HG03060 (cell line): ENCODE measurements at regions not wholly inside any gene's neighbourhood (a gene's known extent, or its start where the extent isn't known, plus 50 kb on each side); places are given as distances from the start of the nearest gene placed in this dataset.
"Not testable (repeated sequence)": the region's sequence is repeated elsewhere in the genome, so short reads cannot be mapped to it uniquely, and the experiment has no call there.

Experiments
- ATAC-seq: cut with Tn5 transposase; IDR thresholded peaks from one replicate; pipeline ENCODE4 v1.9.1; 2021; ENCODE audit warnings: low read depth, moderate number of reproducible peaks; ENCODE audit not compliant: unreplicated experiment

GRCh38 chr6:74733830-74734620 is 471.8 kb downstream of the COL12A1 start:
- no peak for ATAC-seq

DNA sequence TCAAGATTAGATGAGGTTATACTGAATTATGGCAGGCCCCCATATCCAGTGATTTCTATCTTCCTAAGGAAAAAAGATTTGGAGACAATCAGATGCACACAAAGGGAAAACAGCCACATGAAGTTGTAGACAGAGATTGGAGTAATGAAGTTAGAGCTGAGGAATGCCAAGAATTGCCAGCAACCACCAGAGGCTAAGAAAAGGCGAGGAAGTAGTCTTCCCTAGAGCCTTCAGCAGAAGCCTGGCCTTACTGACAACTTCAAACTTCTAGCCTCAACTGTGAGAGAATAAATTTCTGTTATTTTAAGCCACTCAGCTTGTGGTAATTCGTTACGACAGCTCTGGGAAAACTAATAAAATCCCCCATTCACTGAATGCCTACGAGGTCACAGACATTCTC is 473.9 kb downstream of the COL12A1 start:
- no peak for ATAC-seq

- no peak for ATAC-seq
These were observed 474.6 kb downstream of the COL12A1 start for GRCh38 chr6:74731204-74731603.

DNA sequence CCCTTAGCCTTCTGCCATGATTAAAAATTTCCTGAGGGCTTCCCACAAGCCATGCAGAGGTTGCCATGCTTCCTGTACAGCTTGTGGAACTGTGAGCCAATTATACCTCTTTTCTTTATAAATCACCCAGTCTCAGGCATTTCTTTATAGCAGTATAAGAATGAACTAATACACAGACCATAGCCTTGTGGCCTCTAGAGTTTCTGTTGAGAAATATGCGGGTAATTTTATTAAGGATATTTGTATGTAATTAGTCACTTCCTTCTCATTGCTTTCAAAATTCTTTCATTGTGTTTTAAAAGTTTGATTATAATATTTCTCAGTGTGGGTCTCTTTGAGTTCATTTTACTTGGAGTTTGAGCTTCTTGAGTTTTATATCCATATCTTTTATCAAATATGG is 484.9 kb downstream of the COL12A1 start:
- ATAC-seq = no peak

- no peak for ATAC-seq
These were observed 488.3 kb downstream of the COL12A1 start for GRCh38 chr6:74717591-74717990.

GRCh38 chr6:74715355-74716085 is 490.3 kb downstream of the COL12A1 start:
- peak; percentile 47 for ATAC-seq

DNA sequence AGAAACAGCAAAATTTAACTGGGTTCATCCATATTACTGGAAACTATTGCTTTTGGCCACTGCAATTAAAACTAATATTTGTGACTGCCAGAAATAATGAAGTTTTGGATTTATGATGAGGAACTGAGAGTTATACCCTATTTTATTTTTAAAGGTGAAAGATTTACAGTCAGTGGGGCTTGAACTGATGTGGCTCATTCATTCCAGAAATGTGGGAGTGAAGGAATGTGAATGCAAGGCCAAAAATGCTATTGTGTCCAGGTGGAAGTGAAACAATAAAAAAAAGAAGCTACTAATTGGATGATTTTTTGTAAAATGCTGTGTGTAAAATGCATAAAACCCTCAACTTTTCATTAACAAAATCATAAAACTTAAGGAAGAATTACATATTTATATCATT is 491.9 kb downstream of the COL12A1 start:
- no peak for ATAC-seq

DNA sequence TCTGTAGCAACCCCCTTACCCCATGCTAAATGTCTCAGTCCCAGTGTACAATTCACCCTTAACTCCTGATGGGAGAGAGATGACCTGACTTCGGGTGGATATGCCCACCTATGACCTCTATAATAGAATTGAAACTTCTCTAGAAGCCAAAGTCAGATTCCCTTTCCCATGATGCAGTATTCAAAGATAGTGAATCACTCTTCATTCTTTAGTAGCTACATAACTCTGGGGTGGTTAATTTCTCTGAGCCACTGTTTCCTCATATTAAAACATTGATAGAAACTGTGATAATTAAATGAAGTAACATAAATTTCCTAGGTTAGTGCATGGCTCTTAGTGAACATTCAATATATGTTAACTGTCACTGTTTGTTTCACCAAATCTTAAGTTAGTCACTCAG is 500.4 kb downstream of the COL12A1 start:
- no peak for ATAC-seq

GRCh38 chr6:74704540-74704939 is 501.3 kb downstream of the COL12A1 start:
- ATAC-seq = not testable (repeated sequence)

DNA sequence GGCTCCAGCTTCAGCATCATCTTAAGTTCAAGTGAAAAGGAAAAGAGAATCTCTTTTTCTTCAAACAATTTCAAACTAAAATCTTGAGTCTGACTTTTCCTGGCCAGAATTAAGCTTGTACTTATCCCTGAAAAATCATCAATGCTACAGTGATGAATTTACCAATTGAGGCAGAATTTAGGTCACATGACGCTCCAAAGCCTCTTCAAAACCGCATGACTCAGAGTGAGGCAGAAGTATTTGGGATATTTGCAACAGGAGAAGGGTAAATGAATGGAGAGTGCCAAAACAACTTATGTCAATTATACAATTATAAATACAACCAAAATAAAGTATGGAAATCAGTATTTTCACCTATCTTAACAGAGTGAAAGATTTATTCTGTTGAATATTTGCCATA is 515.5 kb downstream of the COL12A1 start:
- no peak for ATAC-seq

DNA sequence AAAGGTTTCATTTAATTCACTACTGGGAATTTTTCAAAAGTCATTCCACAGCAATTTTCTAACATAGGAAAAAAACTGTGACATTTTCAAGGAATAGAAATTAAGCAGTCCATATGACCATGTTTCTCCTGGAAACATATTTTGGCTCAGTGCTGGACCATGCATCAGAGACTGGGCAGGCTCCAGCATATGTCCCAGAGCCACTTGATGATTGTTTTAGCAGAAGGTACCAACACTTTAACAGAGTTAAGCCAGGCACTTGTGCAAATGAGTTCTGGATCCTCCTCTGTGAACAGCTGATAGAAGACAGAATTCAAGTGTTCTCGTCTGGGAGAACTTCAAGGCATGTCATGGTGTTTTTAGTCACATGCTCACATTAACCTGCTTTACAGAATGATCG is 516.3 kb downstream of the COL12A1 start:
- no peak for ATAC-seq

- no peak for ATAC-seq
These were observed 528.4 kb downstream of the COL12A1 start for GRCh38 chr6:74677463-74677862.

DNA sequence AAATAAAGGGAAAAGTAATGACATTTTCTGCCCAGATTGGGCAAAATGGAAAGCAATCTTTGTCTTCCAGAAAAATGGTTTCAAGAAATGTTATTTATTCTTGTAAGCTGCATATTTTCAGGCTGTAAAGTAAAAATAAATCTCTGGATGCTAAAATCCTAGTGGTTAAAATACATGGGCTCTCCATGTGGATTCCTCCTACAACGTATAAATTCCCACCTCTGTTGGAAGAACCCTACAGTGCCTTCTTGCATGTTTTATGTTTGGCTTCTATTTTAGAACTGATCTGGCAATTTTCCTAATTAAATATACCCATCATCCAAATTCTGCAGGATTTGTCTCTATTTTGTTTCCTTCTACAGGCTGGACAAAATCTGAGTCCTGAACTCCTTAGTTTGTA is 528.9 kb downstream of the COL12A1 start:
- no peak for ATAC-seq

DNA sequence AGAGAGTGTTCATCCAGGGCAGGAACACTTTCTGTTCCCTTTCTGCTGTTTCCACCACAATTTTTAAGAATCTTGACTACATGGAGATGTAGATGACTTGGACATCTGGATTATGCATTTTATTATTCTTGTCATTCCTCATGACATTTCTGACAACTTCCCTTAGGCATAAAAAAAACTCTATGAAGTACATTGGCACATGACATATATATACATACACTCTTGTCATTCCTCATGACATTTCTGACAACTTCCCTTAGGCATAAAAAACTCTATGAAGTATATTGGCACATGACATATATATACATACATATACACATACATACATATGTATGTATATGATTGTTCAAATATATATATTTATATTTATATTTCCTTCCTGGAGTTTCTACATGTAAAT is 531.5 kb downstream of the COL12A1 start:
- ATAC-seq = no peak

DNA sequence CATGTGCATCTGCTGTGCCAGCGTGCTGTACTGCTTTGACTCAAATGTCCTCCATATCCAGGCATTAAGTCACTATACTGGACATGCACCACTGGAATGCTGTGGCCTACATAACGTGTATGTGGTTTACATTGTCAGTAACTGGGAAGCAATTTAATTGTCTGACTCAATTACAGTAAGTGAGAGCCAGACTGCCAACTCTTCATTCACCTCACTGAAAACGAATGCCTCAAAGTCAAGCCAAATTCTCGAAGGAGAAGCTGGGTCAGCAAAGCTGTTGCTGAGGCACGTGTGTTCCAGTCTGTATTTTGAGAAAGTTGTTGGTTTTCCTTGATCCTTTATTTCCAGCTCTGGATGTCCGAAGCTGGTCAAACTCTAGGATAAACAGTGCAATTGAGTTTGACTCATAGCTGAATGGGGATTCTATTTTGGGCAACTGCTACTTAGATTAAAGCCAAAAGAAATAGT is 534.3 kb downstream of the COL12A1 start:
- no peak for ATAC-seq

- ATAC-seq = no peak
These were observed 547.5 kb downstream of the COL12A1 start for GRCh38 chr6:74658391-74658790.

- ATAC-seq = no peak
These were observed 547.9 kb downstream of the COL12A1 start for GRCh38 chr6:74657931-74658330.

- no peak for ATAC-seq
These were observed 548.8 kb downstream of the COL12A1 start for GRCh38 chr6:74657011-74657410.

- ATAC-seq = no peak
These were observed 549.4 kb downstream of the COL12A1 start for GRCh38 chr6:74656453-74656852.

DNA sequence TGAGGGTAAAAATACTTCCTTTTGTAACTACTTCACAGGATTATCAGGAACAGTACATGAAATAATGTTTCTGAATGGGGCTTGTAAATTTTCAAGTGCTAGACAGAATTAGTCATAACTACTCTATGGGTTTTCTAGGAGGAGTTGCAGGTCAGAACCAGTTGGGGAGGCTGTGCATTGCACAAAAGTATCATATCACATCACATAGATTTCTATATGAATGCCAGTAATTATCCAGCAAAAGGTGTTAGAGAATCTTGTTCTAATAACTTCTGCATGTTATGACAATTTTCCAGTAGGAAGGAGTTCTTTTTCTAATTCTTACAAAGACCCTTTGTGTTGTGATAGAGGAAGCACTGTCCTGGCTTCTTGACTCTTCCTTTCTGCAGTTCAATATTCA is 551.6 kb downstream of the COL12A1 start:
- ATAC-seq = no peak

- ATAC-seq = no peak
These were observed 553.7 kb downstream of the COL12A1 start for GRCh38 chr6:74651948-74652842.
